Pulmonary artery endothelial cell (primary cell): ENCODE measurements at regions not wholly inside any gene's neighbourhood (a gene's known extent, or its start where the extent isn't known, plus 50 kb on each side); places are given as distances from the start of the nearest gene placed in this dataset.

Source experiments
- DNase-seq: peaks from one replicate; pipeline ENCODE4 v3.0.0-alpha.2; 2011; ENCODE audit warnings: low read depth, low spot score

DNA sequence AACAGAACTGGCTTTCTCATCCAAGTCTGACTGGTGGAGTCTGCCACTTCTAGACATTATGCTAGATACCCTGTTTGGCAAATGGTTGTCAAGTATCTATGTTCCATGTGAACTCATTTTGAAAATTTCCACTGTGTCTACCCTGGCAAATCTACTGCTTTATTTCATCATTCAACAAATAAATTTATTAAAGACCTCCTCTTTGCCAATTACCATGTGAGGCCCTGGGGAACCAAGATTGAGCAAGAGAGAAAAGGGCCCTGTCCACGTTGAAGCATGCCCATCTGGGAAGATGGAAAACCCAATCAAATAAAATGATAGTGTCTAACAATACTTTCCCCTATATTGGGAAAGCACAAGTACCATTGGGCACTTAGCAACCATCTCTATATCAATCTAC, 582.4 kb downstream of the IRS1 start:
- no peak for DNase-seq

DNA sequence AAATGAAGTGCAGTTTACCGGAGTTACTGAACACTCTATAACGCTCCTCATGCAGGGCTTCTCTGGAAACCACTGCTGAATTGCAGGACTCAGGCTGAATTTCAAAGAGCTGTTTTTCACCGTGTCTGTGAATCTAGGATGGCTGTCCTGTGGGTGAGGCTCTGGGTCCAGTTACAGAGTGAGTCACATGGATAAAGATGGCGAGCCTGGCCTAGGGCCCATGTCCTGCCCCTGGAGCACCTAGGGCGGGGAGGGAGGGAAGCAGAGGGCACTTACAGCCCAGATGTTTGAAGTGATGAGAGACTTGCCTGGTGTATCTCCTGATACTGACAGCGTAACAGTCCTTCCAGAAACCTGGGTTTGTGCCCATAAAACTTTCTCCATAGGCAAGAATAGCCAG, 583.0 kb downstream of the IRS1 start:
- DNase-seq, result no peak

DNA sequence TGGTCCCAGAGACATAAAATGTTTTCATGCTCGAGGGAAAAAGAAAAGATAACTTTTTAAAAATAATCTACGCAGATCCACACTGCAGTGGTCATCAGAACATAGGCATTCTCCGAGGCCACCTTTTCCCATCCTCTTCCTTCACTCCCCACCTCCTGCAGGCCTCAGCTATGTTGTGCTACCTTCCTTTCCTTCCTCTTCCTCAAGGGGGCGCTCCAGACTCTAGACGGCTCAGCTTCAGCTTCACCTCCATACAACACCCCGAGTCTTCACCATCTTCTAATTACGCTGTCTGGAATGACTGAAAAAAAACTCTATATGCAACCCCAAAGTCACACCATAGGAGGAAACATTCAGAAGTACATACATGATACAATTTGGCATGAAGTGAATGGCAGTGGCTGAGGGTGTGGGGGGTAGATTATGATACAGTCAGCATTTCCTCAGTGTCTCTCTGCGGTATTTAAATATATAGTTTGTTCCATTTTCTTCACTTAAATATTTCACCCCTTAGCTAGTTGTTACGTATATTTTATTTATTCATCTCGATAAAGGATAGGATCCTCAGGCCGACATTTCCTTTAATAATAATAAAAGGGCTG, 583.6 kb downstream of the IRS1 start:
- no peak for DNase-seq

DNA sequence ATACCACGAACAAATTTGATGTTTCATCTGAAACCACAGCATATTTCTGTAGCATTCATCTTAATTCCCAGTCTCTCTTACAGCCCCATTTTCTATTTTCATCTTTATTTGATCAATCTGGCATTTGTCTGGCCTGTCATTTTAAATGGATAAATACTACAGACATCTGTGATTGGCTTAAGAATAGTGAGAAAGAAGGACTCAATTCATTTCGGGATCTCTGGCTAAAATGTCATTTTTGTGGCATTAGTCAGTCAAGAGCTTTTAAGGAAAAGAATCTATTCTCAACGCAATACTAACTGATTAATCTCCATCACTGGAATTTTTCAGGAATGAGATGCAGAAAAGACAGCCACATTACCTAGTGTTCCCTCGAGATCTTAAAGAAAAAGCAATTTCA, 585.9 kb downstream of the IRS1 start:
- no peak for DNase-seq

DNA sequence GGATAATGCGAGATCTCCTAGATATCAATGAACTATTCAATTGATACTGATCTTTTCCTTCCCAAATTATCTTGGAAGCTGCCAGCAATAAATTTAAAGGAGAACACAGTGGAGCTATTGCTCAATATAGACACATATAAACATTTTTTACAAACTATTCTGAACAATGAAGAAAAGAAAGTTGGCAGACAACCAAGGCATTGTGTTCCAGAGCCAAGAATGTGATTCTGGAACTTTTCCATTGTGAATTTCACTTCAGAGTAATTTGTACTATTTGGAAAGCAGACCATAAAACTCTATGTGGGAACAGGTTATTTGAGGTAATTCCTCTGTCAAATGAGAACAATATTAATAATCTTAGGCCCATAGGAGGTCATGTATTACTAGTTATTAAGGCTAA, 588.2 kb downstream of the IRS1 start:
- no peak for DNase-seq

DNA sequence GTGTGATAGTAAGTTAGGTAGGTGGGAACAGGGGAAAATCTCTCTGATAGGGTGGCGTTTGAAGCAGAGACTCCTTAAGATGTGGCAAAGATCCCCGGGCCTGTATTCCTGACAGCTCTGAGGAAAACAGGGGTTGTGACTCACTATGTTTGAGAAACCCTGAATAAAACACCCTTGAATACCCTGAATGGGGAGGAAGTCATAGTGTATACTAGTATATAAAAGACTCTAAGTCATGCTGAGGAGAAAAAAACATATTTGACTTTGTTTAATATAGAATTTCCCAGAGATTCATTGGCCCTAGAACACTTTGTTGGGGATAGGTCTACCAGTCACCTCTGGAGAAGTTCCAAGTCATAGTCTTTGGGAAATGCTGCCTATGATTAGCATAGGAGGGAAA, 590.9 kb downstream of the IRS1 start:
- DNase-seq, result no peak

DNA sequence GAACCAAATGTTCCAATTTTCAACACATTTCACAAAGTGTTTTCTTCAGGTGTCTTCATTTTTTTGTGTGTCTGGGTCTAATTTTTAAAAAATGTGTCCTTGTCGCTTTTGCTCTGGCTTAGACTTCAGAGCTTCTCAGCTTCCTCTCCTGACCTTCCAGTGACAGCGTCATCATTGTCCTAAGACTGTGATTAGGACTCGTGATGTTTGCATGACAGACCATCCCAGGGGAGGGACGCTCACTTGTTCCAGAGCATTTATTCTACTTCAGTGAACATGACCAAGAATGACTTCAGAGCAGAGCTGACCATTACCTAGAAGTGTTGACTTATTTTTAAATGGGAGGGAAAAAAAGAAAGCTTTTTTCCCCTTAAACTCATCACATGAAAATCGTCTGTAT, 591.9 kb downstream of the IRS1 start:
- DNase-seq, result no peak

DNA sequence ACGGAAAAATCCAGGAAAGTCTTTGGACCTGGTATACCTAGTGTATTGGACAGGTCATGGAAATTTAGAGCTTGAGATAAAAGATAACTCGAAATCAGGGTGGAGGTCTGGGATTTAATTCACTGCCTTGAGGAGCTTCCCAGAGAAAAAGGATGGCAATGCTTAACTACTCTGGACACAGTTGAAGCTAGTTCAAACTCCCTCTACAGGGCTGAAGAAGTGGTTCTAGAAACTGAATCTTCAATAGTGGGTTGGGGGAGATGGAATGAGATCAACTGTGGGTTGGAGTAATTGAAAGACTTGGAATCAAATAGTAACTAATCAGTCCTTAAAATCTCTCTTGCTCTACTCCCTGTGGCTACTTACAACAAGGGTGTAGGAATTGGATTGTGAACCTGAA, 600.1 kb downstream of the IRS1 start:
- DNase-seq, result no peak

DNA sequence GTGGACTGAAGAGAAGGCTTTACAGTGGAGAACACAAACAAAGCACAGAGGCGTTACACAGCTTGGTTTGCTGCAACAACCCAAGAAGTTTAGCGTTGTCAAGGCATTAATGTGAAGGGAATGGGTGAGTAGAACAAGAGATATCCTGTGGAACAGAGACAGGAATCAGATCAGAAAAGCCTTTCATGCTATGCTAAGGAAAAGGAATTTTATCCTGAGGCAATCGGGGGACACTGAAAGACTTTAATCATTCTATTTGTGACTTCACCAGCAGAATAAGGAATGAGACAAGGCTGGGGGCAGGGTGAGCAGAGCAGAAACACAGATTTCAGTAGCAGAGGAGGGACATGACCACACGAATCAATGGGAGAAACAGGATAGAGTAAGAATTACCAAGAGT, 600.7 kb downstream of the IRS1 start:
- no peak for DNase-seq

DNA sequence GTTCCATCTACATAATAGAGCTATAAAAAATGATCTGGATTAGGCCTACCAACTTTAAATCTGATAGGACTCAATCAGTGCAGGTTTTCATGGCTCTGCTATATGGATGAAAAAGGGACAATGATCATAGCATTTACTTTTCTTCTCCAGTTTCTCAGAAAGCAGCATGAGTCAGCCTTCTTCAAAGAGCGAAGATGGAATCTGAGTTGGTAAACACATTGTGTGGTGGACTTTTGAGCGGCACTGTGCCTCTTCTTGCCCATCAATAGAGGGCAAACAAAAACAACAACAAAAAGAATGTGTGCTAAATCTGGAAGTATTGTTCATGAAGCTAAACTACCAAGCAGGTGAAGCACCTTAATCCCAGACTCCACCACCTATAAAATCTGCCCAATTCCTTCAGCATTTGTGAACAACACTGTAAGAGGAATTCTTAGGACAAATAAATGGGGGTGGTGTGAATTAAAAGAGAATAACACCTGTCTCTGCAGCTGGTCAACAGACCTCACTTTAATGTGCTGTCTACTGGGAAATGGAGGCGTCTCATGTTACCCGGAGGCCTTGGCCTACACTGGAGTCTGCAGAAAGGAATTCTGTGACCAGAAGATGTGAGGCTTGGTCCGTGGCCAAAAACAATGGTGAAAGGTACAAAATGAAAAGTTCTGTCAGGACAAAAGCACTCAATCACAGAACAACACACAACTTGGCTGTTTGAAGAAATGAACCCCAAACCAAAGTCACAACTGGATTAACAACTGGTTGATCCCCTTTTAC, 609.0 kb downstream of the IRS1 start:
- no peak for DNase-seq

DNA sequence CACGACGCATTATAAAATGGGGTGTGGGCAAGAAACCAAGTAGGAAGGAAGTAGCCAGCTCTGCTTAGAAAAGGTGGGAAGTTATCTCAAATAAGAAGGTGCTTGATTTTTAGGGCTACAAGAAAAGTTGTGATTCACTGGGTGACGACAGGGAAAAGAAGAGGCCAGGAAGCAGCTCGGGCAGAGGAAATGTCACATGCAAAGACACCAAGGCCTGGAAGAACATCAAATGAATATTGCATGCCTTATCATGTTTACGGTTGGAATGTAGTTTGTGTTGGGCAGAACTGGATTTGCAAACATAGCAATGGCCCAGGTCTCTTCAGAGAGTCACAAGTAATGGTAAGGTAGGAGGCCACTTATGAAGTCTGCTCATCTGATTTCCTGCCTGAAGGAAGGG, 610.6 kb downstream of the IRS1 start:
- DNase-seq, result no peak

DNA sequence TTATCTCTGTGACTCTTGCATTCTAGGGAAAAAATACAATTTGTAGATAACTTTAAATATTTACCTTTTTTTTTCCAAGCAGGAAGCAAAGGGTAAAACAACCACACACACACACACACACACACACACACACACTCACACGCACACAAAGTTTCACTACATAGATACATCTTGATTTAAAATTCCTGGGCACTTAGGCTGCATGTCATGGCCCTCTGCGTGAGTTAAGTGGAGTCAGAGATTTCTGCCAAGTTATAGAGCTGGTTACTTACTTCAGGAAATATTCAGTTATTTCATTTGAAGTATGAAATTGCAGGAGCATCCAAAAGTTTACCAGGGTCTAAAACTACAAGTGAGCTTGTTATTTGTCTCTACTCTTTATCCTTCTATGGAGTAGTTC, 612.0 kb downstream of the IRS1 start:
- no peak for DNase-seq

DNA sequence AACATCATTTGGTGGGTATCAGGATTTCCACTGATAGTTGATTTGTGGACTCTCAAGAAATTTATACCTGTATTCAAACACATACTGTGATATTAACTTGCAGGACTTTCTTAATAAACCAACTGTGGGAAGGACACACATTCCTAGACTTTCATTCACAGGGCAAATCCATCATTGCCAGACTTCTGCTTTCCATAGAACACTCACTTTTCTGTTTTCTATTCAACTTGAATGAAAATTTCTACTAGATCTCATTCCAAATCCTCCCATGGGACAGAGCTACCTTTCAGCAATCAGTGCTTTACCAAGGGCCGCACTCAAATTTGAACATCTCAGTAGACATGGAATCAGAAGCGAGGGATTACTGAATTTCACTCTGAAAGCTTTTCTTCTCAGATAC, 612.5 kb downstream of the IRS1 start:
- DNase-seq, result no peak

DNA sequence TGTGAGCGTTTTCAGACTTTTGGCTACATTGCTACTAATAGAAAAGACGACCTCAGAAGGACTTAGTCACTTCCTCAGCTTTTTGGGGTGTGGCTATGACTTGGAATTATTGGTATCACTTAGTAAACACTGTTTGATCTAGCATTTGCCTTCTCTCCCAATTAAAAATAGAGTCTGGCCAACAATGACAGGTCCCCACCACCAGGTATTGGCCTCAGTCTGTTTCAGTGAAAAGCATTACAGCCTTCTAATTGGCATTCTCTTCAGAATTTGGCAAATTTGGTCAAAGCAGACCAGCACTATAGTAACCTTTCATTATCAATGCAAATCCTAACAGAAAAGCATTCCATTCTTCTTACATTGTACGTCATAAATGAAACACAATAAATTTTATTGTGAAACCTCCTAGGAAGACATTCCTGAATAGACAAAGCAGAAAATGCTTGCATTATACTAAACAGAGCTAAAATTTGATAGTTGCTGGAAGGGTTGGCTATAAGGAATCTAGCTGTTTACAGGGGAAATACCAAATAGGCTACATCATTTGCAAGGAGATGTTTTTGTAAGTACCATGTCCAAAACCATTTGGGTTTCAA, 613.9 kb downstream of the IRS1 start:
- no peak for DNase-seq

DNA sequence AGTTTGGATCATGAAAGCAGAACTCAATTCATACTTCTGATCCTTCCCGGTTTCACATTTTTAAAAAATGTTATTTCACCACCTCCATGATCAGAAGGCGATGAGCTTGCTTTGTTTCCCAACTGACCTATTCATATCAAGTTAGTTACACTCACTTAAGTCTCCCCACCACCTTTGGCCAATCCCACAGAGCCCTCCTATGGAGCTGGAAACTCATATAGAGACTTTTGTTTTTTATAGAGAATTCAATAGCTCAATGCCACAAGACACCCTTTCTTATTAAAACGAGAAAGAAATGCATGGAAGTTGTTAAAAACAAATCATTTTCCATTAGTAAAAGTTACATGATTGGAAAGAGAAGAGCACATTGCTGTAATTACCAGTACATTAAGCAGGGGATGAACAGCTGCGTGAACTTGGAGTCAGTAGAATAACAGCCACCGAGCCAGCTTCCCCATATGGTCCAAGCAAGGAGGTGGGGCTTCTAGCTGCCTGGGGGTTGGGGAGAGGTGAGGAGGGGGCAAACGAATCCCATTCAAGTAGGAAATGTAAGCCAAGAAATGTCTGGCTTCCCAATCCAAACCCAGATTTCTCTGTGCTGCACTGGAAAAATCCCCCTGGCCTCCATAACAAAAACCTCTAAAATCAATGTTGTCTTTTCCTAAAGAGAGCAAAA, 614.5 kb downstream of the IRS1 start:
- no peak for DNase-seq

DNA sequence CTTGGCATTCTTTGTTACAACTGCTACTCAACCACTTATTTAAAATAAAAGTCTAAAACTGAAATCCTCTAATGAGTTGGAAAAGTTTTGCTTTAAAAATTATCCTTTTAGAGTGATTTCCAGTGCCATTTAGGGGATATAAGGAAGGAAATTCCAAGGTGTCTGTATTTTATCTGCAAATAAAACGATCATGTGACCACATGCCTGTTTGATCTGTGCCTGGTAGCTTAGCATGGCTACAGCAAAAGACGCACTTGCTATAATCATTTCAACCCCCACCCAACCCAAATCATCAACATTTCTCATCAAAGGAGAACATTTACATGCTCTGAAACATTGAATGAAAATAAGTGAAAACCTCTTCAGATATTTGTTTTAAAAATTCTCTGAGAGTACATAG, 615.1 kb downstream of the IRS1 start:
- no peak for DNase-seq

DNA sequence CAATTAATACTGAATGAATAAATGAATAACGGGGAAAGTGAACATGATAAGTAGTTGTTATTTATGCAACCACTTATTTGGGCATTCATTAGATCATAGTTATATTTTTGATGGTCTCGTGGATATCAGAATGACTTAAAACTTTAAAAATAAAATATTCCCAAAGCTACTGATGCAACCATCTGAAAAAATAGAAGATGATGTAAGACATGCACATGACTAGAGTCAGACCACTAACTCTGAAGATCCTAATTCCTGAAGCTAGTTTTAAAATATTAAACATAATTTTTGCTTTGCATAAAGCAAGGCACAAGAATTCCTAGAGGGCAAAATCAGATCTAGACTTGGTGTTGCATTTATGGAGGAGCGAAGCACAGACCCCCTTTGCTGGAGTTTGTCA, 616.1 kb downstream of the IRS1 start:
- no peak for DNase-seq

DNA sequence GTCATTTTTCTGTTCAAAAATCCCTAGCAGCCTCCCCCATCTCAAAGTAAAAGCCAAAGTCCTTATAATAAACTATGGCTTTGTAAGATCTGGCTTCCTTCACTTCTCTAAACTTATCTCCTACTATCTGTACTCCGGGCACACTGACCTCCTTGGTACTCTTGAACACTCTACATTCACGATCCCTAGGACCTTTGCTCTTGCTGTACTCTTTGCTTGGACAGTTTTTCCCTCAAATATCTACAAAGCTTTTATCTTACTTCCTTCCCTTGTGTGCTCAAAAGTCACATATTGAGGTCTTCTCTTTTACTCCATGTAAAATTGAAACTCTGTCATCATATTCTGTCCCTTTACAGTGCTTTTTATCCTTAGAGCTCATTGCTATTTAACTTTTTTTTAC, 616.6 kb downstream of the IRS1 start:
- DNase-seq, result no peak

DNA sequence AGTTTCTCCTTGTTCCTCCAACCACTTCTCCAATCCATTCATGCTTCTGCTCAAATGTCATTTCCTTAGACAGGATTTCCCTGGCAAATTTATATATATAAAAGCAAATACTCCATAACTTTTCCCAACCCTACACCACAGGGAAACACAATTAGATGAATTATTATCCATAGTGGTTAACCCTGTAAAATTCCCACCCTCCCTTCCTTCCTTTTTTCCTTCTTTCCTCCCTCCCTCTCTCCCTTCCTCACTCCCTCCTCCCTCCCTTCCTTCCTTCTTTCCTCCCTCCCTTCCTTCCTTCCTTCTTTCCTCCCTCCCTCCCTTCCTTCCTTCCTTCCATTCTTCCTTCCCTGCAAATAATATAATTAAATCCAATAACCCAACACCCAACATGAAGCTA, 617.7 kb downstream of the IRS1 start:
- DNase-seq, result no peak

DNA sequence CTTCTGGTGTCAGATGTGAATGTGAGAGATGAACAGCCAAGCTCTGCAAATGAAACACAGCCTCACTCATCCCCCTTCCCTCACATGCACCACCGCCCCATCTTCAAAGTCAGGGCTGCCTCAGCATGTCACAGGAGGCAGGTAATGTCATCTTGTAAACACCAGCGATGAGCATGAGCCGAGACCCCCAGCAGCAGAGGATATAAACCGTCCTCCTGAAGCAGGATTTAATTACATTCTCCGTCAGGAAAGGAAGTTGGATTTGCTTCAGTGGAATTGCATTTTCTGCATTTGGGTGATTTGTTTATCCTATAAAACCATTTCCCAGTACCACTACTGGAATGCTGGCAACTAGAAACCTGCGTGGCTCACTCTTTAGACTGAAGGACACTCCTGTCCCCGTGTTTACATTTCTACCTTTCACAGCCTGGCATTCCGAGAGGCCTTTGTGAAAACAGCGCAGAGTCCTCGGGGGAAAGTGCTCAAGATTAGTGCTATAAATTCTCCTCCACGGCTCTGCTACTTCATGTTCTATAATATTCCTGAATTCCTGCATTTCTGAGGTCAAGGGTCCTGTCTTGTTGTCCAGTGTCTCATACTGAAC, 619.2 kb downstream of the IRS1 start:
- no peak for DNase-seq

DNA sequence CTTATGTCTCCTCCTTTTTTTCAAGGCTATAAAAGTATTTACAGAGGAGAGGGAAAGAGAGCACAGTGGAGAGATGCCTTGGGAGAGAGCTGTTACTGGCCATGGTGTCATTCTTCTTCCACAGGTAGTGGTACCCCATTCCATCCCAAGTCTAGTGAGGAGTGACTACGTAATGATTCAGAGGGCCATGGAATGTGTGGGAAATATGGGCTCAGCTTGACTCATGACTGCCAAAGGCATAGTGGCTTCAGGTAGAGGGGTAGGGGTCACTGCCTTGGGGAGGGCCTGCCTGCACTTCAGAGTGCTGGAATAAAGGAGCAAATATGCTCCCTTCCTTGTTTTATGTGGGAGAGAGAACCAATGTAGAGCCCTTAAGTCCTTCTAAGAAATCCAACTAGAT, 620.6 kb downstream of the IRS1 start:
- no peak for DNase-seq

DNA sequence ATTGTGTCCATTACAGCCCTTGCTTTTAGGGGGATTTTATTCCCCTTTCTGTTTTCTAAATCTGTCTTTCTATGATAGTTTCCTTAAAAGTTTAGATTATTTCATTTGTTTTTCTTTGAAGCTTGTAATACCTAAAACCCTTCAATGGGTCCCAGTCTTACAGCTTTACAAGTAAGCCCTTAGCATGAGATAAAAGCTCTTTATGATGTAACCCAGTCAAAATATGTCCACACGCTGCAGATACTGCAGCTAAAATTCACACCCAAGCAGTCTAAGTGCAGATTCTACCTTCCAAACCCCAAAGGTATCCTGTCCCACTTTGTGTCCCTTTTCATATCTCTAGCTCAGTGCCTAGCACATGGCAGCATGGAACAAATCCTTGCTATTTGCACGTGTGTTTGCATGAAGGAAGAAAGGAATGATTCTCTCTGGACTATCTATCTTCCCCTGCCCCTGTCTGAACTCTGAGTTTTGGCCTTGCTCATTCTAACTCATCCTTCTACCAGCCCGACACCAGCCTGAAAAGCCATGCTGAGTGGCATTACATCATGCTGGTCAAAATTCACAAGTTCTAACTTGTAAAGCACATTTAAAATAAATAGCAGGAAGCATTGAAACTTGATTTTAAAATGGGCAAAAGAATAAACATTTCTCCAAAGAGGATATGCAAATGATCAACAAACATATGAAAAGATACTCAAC, 623.2 kb downstream of the IRS1 start:
- DNase-seq, result no peak
